Naive thymus-derived CD8-positive, alpha-beta T cell (primary cell): ENCODE measurements at regions not wholly inside any gene's neighbourhood (a gene's known extent, or its start where the extent isn't known, plus 50 kb on each side); places are given as distances from the start of the nearest gene placed in this dataset.
A peak's percentile ranks its signal among the peaks of the same experiment; 100 is the strongest.

ENCODE experiments used
- ATAC-seq, 2 donors: fragments of 150-1000 bp; cut with Tn5 transposase in 1 of 2; sonication (Bioruptor Pico), chemical (Tn5 transposase) in 1 of 2; 1 replicate in 1 of 2; 2 replicates in 1 of 2; pipeline ENCODE4 v1.10.0; 2021; ENCODE audit warnings: mild to moderate bottlenecking in 2 of 2, moderate library complexity in 2 of 2
- POLR2A ChIA-PET: fragments of 350-600 bp; sonication (Branson Sonifier 250); formaldehyde crosslinking; loops from one replicate; lab custom pipeline; 2021; ENCODE audit warnings: antibody characterized with exemption; lab: Charles Lee
- DNase-seq, 10 donors: peaks; one replicate each; pipeline versions ENCODE4 v3.0.0 to v3.0.0-alpha.2; 2020 to 2022
- H3K27ac Mint-ChIP-seq, 10 donors: one replicate each; pipeline ENCODE4 v1.8.0; 2020 to 2022; ENCODE audit warnings: mild to moderate bottlenecking in 10 of 10, mixed read lengths in 10 of 10, moderate library complexity in 4 of 10, inconsistent platforms in 1 of 10
- H3K27me3 Mint-ChIP-seq, 5 donors: one replicate each; pipeline ENCODE4 v1.8.0; 2021 to 2022; ENCODE audit warnings: mixed read lengths in 5 of 5
- H3K36me3 Mint-ChIP-seq, 3 donors: one replicate each; pipeline ENCODE4 v1.8.0; 2020 to 2022; ENCODE audit warnings: mixed read lengths in 3 of 3, mild to moderate bottlenecking in 2 of 3, inconsistent platforms in 1 of 3
- H3K4me1 Mint-ChIP-seq, 4 donors: one replicate each; pipeline ENCODE4 v1.8.0; 2021 to 2022; ENCODE audit warnings: mixed read lengths in 4 of 4
- H3K4me3 Mint-ChIP-seq, 10 donors: one replicate each; pipeline ENCODE4 v1.8.0; 2020 to 2022; ENCODE audit warnings: mild to moderate bottlenecking in 10 of 10, mixed read lengths in 10 of 10, moderate library complexity in 6 of 10, inconsistent platforms in 1 of 10
- H3K9me3 Mint-ChIP-seq, 9 donors: one replicate each; pipeline ENCODE4 v1.8.0; 2020 to 2022; ENCODE audit warnings: mixed read lengths in 9 of 9, mild to moderate bottlenecking in 3 of 9, inconsistent platforms in 1 of 9, moderate library complexity in 1 of 9

GRCh38 chr10:84902553-84902952 lies 574.2 kb downstream of the CCSER2 start:
- H3K4me1 Mint-ChIP-seq: peaks cover 0 to 2% (median 0%) of the 10 kb centered on the region in 4 donors
- no peak for ATAC-seq
- H3K4me3 Mint-ChIP-seq: no peak overlapping the region

GRCh38 chr10:84903320-84903719 lies 574.9 kb downstream of the CCSER2 start:
- DNase-seq (no peak), ATAC-seq (no peak)
- peaks cover 0 to 2% (median 0%) of the 10 kb centered on the region in 4 donors for H3K4me1 Mint-ChIP-seq
- H3K9me3 Mint-ChIP-seq: peaks cover 0 to 9% (median 0%) of the 10 kb centered on the region in 9 donors
- POLR2A ChIA-PET: no interaction called here
- no peaks in the 10 kb centered on the region for H3K36me3 Mint-ChIP-seq
- peak overlapping the region in 1 of 10 donors; percentile 13 for H3K27ac Mint-ChIP-seq
- H3K4me3 Mint-ChIP-seq: no peak overlapping the region
- H3K27me3 Mint-ChIP-seq: peaks cover 0 to 25% (median 2%) of the 10 kb centered on the region in 5 donors

More at GRCh38 chr10:84902553-84902952, 574.2 kb downstream of the CCSER2 start:
- Mint-ChIP-seq H3K27me3 (peaks cover 0 to 20% (median 2%) of the 10 kb centered on the region in 5 donors), H3K36me3 (no peaks in the 10 kb centered on the region), H3K9me3 (peaks cover 0 to 9% (median 0%) of the 10 kb centered on the region in 9 donors), H3K27ac (no peak overlapping the region)
- POLR2A ChIA-PET: no interaction called here
- DNase-seq: no peak

- DNase-seq: no peak
- no peak overlapping the region for H3K27ac Mint-ChIP-seq
Observed at GRCh38 chr10:84907461-84908009, 579.1 kb downstream of the CCSER2 start.

GRCh38 chr10:84908491-84908890 lies 580.1 kb downstream of the CCSER2 start:
- H3K36me3 Mint-ChIP-seq: no peaks in the 10 kb centered on the region
- peaks cover 0 to 2% (median 0%) of the 10 kb centered on the region in 4 donors for H3K4me1 Mint-ChIP-seq
- POLR2A ChIA-PET: no interaction called here
- H3K27me3 Mint-ChIP-seq: peaks cover 0 to 16% (median 0%) of the 10 kb centered on the region in 5 donors
- H3K9me3 Mint-ChIP-seq: peaks cover 0 to 9% (median 0%) of the 10 kb centered on the region in 9 donors
- ATAC-seq: no peak
- no peak overlapping the region for H3K27ac Mint-ChIP-seq
- no peak for DNase-seq
- H3K4me3 Mint-ChIP-seq: no peak overlapping the region

More at GRCh38 chr10:84907461-84908009, 579.1 kb downstream of the CCSER2 start:
- Mint-ChIP-seq H3K4me1 (peaks cover 0 to 2% (median 0%) of the 10 kb centered on the region in 4 donors), H3K4me3 (no peak overlapping the region), H3K36me3 (no peaks in the 10 kb centered on the region), H3K9me3 (peaks cover 0 to 9% (median 0%) of the 10 kb centered on the region in 9 donors), H3K27me3 (peaks cover 0 to 23% (median 2%) of the 10 kb centered on the region in 5 donors)
- POLR2A ChIA-PET: no interaction called here
- no peak for ATAC-seq

- no peak for DNase-seq
- Mint-ChIP-seq H3K27ac (no peak overlapping the region), H3K9me3 (peaks cover 0 to 14% (median 3%) of the 10 kb centered on the region in 9 donors), H3K27me3 (peaks cover 0 to 7% (median 2%) of the 10 kb centered on the region in 5 donors), H3K4me3 (no peak overlapping the region), H3K4me1 (no peaks in the 10 kb centered on the region), H3K36me3 (no peaks in the 10 kb centered on the region)
- POLR2A ChIA-PET: no interaction called here
- no peak for ATAC-seq
Observed at GRCh38 chr10:84921701-84922100, 593.3 kb downstream of the CCSER2 start.

- ATAC-seq: no peak
- Mint-ChIP-seq H3K27me3 (peaks cover 0 to 7% (median 5%) of the 10 kb centered on the region in 5 donors), H3K4me3 (no peak overlapping the region), H3K36me3 (no peaks in the 10 kb centered on the region), H3K9me3 (peaks cover 0 to 1% (median 0%) of the 10 kb centered on the region in 9 donors), H3K27ac (no peak overlapping the region), H3K4me1 (no peaks in the 10 kb centered on the region)
- no peak for DNase-seq
- POLR2A ChIA-PET: no interaction called here
Observed at GRCh38 chr10:84924131-84924530, 595.7 kb downstream of the CCSER2 start.

GRCh38 chr10:84925495-84925894 lies 597.1 kb downstream of the CCSER2 start:
- Mint-ChIP-seq H3K4me3 (no peak overlapping the region), H3K27me3 (peaks cover 0 to 7% (median 5%) of the 10 kb centered on the region in 5 donors), H3K36me3 (no peaks in the 10 kb centered on the region), H3K4me1 (no peaks in the 10 kb centered on the region), H3K27ac (no peak overlapping the region), H3K9me3 (no peaks in the 10 kb centered on the region)
- ATAC-seq (no peak), DNase-seq (no peak)
- POLR2A ChIA-PET: no interaction called here

- no peak for ATAC-seq
- Mint-ChIP-seq H3K27me3 (peaks cover 0 to 11% (median 7%) of the 10 kb centered on the region in 5 donors), H3K4me1 (no peaks in the 10 kb centered on the region), H3K9me3 (no peaks in the 10 kb centered on the region), H3K4me3 (no peak overlapping the region), H3K36me3 (no peaks in the 10 kb centered on the region), H3K27ac (no peak overlapping the region)
- POLR2A ChIA-PET: no interaction called here
- no peak for DNase-seq
Observed at GRCh38 chr10:84933402-84933801, 605.0 kb downstream of the CCSER2 start.

- DNase-seq (no peak), ATAC-seq (no peak)
- no peak overlapping the region for H3K27ac Mint-ChIP-seq
- no peak overlapping the region for H3K4me3 Mint-ChIP-seq
- H3K9me3 Mint-ChIP-seq: peaks cover 0 to 2% (median 0%) of the 10 kb centered on the region in 9 donors
- no peaks in the 10 kb centered on the region for H3K4me1 Mint-ChIP-seq
- POLR2A ChIA-PET: no interaction called here
- peaks cover 0 to 14% (median 7%) of the 10 kb centered on the region in 5 donors for H3K27me3 Mint-ChIP-seq
- H3K36me3 Mint-ChIP-seq: no peaks in the 10 kb centered on the region
Observed at GRCh38 chr10:84935772-84936171, 607.4 kb downstream of the CCSER2 start.

- H3K36me3 Mint-ChIP-seq: no peaks in the 10 kb centered on the region
- no peaks in the 10 kb centered on the region for H3K4me1 Mint-ChIP-seq
- peaks cover 0 to 14% (median 2%) of the 10 kb centered on the region in 5 donors for H3K27me3 Mint-ChIP-seq
- no peak overlapping the region for H3K4me3 Mint-ChIP-seq
- DNase-seq: no peak
- no peak for ATAC-seq
- POLR2A ChIA-PET: no interaction called here
- H3K27ac Mint-ChIP-seq: no peak overlapping the region
- H3K9me3 Mint-ChIP-seq: peaks cover 0 to 2% (median 0%) of the 10 kb centered on the region in 9 donors
Observed at GRCh38 chr10:84938117-84938905, 609.9 kb downstream of the CCSER2 start.

GRCh38 chr10:84943541-84943940 lies 615.2 kb downstream of the CCSER2 start:
- H3K4me3 Mint-ChIP-seq: no peak overlapping the region
- DNase-seq (no peak), ATAC-seq (no peak)
- H3K27ac Mint-ChIP-seq: no peak overlapping the region
- POLR2A ChIA-PET: no interaction called here
- H3K27me3 Mint-ChIP-seq: peaks cover 0 to 14% (median 0%) of the 10 kb centered on the region in 5 donors
- H3K36me3 Mint-ChIP-seq: no peaks in the 10 kb centered on the region
- H3K9me3 Mint-ChIP-seq: peaks cover 0 to 3% (median 0%) of the 10 kb centered on the region in 9 donors
- H3K4me1 Mint-ChIP-seq: no peaks in the 10 kb centered on the region

- peaks cover 0 to 14% (median 0%) of the 10 kb centered on the region in 5 donors for H3K27me3 Mint-ChIP-seq
- no peaks in the 10 kb centered on the region for H3K4me1 Mint-ChIP-seq
- H3K36me3 Mint-ChIP-seq: no peaks in the 10 kb centered on the region
- H3K9me3 Mint-ChIP-seq: peaks cover 0 to 3% (median 0%) of the 10 kb centered on the region in 9 donors
- DNase-seq: no peak
- no peak for ATAC-seq
- no peak overlapping the region for H3K27ac Mint-ChIP-seq
- POLR2A ChIA-PET: no interaction called here
- no peak overlapping the region for H3K4me3 Mint-ChIP-seq
Observed at GRCh38 chr10:84944187-84944586, 615.8 kb downstream of the CCSER2 start.

- H3K9me3 Mint-ChIP-seq: peaks cover 0 to 3% (median 0%) of the 10 kb centered on the region in 9 donors
- POLR2A ChIA-PET: no interaction called here
- peaks cover 0 to 10% (median 2%) of the 10 kb centered on the region in 5 donors for H3K27me3 Mint-ChIP-seq
- no peak overlapping the region for H3K27ac Mint-ChIP-seq
- DNase-seq (no peak), ATAC-seq (no peak)
- no peak overlapping the region for H3K4me3 Mint-ChIP-seq
- H3K36me3 Mint-ChIP-seq: no peaks in the 10 kb centered on the region
- H3K4me1 Mint-ChIP-seq: no peaks in the 10 kb centered on the region
Observed at GRCh38 chr10:84945791-84946190, 617.4 kb downstream of the CCSER2 start.
